Left renal pelvis (tissue), 4 donors: ENCODE measurements at regions not wholly inside any gene's neighbourhood (a gene's known extent, or its start where the extent isn't known, plus 50 kb on each side); places are given as distances from the start of the nearest gene placed in this dataset.
A peak's percentile ranks its signal among the peaks of the same experiment; 100 is the strongest.

Source experiments
- DNase-seq, 4 donors: peaks; one replicate each; pipeline ENCODE4 v3.0.0-alpha.2; 2013; ENCODE audit warnings: low read depth in 4 of 4, low spot score in 3 of 4

- no peak for DNase-seq
Observed at GRCh38 chr7:41536873-41537665, 165.8 kb downstream of the INHBA start.

- no peak for DNase-seq
Observed at GRCh38 chr7:41536122-41536872, 166.6 kb downstream of the INHBA start.

- DNase-seq: no peak
Observed at GRCh38 chr7:41529831-41530230, 173.1 kb downstream of the INHBA start.

- DNase-seq: no peak
Observed at GRCh38 chr7:41524876-41525275, 178.0 kb downstream of the INHBA start.

- DNase-seq: no peak
Observed at GRCh38 chr7:41520445-41520844, 182.4 kb downstream of the INHBA start.

- DNase-seq: no peak
Observed at GRCh38 chr7:41517771-41518170, 185.1 kb downstream of the INHBA start.

- no peak for DNase-seq
Observed at GRCh38 chr7:41508755-41509154, 194.1 kb downstream of the INHBA start.

- no peak for DNase-seq
Observed at GRCh38 chr7:41507686-41508268, 195.1 kb downstream of the INHBA start.

- DNase-seq: no peak
Observed at GRCh38 chr7:41504214-41504980, 198.5 kb downstream of the INHBA start.

- DNase-seq: no peak
Observed at GRCh38 chr7:41503438-41503837, 199.5 kb downstream of the INHBA start.

- no peak for DNase-seq
Observed at GRCh38 chr7:41501466-41501865, 201.4 kb downstream of the INHBA start.

- DNase-seq: no peak
Observed at GRCh38 chr7:41501006-41501405, 201.9 kb downstream of the INHBA start.

GRCh38 chr7:41492603-41493002 lies 210.3 kb downstream of the INHBA start:
- DNase-seq: no peak

GRCh38 chr7:41491883-41492471 lies 210.9 kb downstream of the INHBA start:
- DNase-seq: peak in 2 of 4 donors; percentile 19 to 27

GRCh38 chr7:41491308-41491707 lies 211.6 kb downstream of the INHBA start:
- peak in 1 of 4 donors; percentile 16 for DNase-seq

GRCh38 chr7:41489885-41490284 lies 213.0 kb downstream of the INHBA start:
- DNase-seq: no peak

GRCh38 chr7:41487229-41487940 lies 215.5 kb downstream of the INHBA start:
- no peak for DNase-seq

GRCh38 chr7:41481353-41481752 lies 221.5 kb downstream of the INHBA start:
- DNase-seq: no peak

- DNase-seq: no peak
Observed at GRCh38 chr7:41478187-41478586, 224.7 kb downstream of the INHBA start.

GRCh38 chr7:41476460-41476803 lies 226.5 kb downstream of the INHBA start:
- no peak for DNase-seq
